Uterus (tissue), 2 donors: ENCODE measurements at regions not wholly inside any gene's neighbourhood (a gene's known extent, or its start where the extent isn't known, plus 50 kb on each side); places are given as distances from the start of the nearest gene placed in this dataset.

Source experiments
- CTCF ChIP-seq, 4 experiments: fragments of 200-600 bp in 2 of 4; fragments of 450-650 bp in 2 of 4; sonication (generic) in 2 of 4; IDR thresholded peaks; one replicate each; pipeline ENCODE4 v1.5.1; 2016 to 2019; ENCODE audit warnings: antibody characterized with exemption in 4 of 4, mild to moderate bottlenecking in 2 of 4, moderate library complexity in 1 of 4
- POLR2A ChIP-seq, 2 donors: fragments of 450-650 bp; IDR thresholded peaks; one replicate each; pipeline ENCODE4 v1.6.1; 2016; ENCODE audit warnings: antibody characterized with exemption in 2 of 2, mild to moderate bottlenecking in 1 of 2, moderate library complexity in 1 of 2

- TF ChIP-seq CTCF (IDR thresholded peaks at IDR 0.05) (no peak), POLR2A (IDR thresholded peaks at IDR 0.05) (no peak)
Observed at GRCh38 chr20:55186228-55186627, 710.8 kb downstream of the DOK5 start.
